Progenitor cell of endocrine pancreas (in vitro differentiated cells): ENCODE measurements at regions not wholly inside any gene's neighbourhood (a gene's known extent, or its start where the extent isn't known, plus 50 kb on each side); places are given as distances from the start of the nearest gene placed in this dataset.

Experiments used
- DNase-seq: peaks from one replicate; pipeline ENCODE4 v3.0.0; 2021; ENCODE audit warnings: low spot score; ENCODE audit not compliant: unreplicated experiment
- H3K27ac Mint-ChIP-seq: 2 replicates; pipeline ENCODE4 v1.8.0; 2021; ENCODE audit warnings: mild to moderate bottlenecking, moderate library complexity, mixed read lengths
- H3K27me3 Mint-ChIP-seq: 2 replicates; pipeline ENCODE4 v1.8.0; 2021; ENCODE audit warnings: mixed read lengths
- H3K36me3 Mint-ChIP-seq: 2 replicates; pipeline ENCODE4 v1.8.0; 2022; ENCODE audit warnings: mixed read lengths; ENCODE audit not compliant: insufficient read depth
- H3K4me1 Mint-ChIP-seq: 2 replicates; pipeline ENCODE4 v1.8.0; 2021; ENCODE audit warnings: low read depth, mixed read lengths
- H3K4me3 Mint-ChIP-seq: 2 replicates; pipeline ENCODE4 v1.8.0; 2021; ENCODE audit warnings: low read depth, mild to moderate bottlenecking, moderate library complexity, mixed read lengths
- H3K9me3 Mint-ChIP-seq: 2 replicates; pipeline ENCODE4 v1.8.0; 2021; ENCODE audit warnings: low read depth, mixed read lengths
- CTCF ChIP-seq: fragments of 200-600 bp; sonication (generic); IDR thresholded peaks from one replicate; pipeline ENCODE4 v1.5.0; 2021; ENCODE audit warnings: antibody characterized with exemption, mild to moderate bottlenecking; ENCODE audit not compliant: unreplicated experiment

DNA sequence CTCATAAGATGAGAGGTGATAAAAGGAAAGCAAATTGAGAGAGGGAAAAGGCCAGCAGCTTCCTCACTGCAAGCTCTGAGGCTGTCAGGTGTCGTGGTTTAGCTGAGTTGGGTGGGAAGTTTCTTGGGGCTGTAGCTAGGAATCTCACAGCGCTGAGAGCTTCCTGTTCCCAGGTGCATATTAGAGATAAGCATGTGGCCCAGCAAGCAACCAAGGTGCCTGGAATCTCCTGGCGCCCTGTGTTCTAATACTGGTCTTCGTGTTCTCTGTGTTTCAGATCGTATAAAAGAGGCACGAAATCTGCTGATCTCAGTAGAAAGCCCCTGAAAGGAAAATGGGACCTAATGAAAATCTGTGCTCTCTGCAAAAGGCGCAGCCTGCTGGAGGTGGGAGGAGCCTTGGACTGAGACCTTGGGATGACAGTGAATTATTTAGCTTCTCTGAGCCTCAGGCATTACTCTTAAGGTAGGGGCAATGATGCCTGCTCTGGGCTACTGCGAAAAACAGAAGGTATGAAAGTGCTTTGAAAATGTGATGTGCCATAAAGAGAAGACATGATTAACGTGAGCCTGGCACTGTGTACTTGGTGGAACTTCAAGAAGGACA, 499.9 kb downstream of the TBL1XR1 start:
- DNase-seq, result no peak
- H3K4me1 Mint-ChIP-seq, result peaks cover 16% of the 10 kb centered on the region
- H3K4me3 Mint-ChIP-seq, result peak overlapping the region; percentile 9
- H3K27me3 Mint-ChIP-seq, result no peaks in the 10 kb centered on the region
- H3K9me3 Mint-ChIP-seq, result no peaks in the 10 kb centered on the region
- TF ChIP-seq CTCF, result no peak
- no peaks in the 10 kb centered on the region for H3K36me3 Mint-ChIP-seq
- peak overlapping the region; percentile 89 for H3K27ac Mint-ChIP-seq

DNA sequence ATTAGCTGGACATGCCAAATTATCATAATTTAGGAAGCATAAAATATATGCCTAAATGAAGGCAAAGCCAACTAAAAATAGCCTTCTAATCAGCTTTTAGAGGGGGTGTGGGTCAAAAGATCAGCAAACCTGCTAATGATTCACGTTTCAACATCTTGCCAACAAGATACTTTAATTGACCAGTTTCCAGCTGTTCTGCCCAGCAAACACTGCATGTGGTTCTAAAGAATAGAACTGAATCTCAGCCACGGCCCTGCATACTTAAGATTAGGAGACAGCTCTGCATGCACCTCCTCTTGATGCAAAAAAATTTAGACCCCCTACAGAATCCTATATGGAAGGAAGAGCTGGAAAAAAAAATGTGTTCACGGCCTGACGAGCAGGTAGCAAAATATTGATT, 500.5 kb downstream of the TBL1XR1 start:
- Mint-ChIP-seq H3K27ac (peak overlapping the region; percentile 89), H3K4me3 (peak overlapping the region; percentile 9), H3K27me3 (no peaks in the 10 kb centered on the region), H3K9me3 (no peaks in the 10 kb centered on the region), H3K36me3 (no peaks in the 10 kb centered on the region), H3K4me1 (peaks cover 16% of the 10 kb centered on the region)
- no peak for TF ChIP-seq CTCF
- DNase-seq, result no peak

GRCh38 chr3:176692966-176693785, 504.1 kb downstream of the TBL1XR1 start:
- Mint-ChIP-seq H3K27ac (no peak overlapping the region), H3K36me3 (no peaks in the 10 kb centered on the region), H3K9me3 (peaks cover 9% of the 10 kb centered on the region), H3K27me3 (no peaks in the 10 kb centered on the region), H3K4me3 (no peak overlapping the region), H3K4me1 (peaks cover 16% of the 10 kb centered on the region)
- DNase-seq, result no peak
- TF ChIP-seq CTCF, result no peak

DNA sequence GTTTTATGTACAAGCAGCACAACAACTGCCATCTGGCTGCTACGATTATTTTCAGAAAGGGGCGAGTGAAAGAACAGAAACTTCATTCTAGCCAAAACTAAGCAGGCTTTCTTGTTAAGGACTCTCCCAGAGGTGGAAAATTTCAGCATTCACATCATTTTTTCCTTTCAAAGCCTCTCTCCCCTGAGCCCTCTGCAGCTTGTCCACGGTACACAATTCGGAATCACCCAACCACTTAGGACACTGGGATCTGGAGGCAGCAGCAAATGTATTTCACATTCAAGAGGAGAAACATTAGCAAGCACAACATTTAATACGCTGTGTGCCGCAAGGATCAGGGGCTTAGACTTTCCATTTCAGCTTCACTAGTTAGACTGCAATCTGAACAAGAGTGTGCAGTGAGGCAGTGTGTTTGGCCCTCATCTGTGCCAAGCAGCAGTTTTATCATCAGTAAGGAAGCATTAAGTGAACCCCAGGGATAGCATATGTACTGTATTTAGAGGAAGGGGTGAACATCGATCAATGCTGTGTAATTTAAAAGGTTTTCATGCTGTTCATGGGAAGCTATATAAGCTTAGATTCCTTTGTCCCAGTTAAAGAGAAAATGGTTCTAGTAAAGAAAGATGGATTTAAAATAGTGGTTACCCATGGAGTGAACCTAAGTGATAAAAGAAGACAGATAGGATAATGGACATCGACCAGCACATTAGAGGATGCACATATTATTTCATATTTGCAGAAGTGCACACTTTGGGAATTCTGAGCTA, 504.9 kb downstream of the TBL1XR1 start:
- Mint-ChIP-seq H3K27ac (no peak overlapping the region), H3K36me3 (no peaks in the 10 kb centered on the region), H3K27me3 (no peaks in the 10 kb centered on the region), H3K4me1 (peaks cover 12% of the 10 kb centered on the region), H3K4me3 (no peak overlapping the region), H3K9me3 (peaks cover 9% of the 10 kb centered on the region)
- no peak for DNase-seq
- TF ChIP-seq CTCF, result no peak
